Progenitor cell of endocrine pancreas (in vitro differentiated cells): ENCODE measurements at regions not wholly inside any gene's neighbourhood (a gene's known extent, or its start where the extent isn't known, plus 50 kb on each side); places are given as distances from the start of the nearest gene placed in this dataset.

Experiments
- DNase-seq: peaks from one replicate; pipeline ENCODE4 v3.0.0; 2021; ENCODE audit warnings: low spot score; ENCODE audit not compliant: unreplicated experiment
- H3K27ac Mint-ChIP-seq: 2 replicates; pipeline ENCODE4 v1.8.0; 2021; ENCODE audit warnings: mild to moderate bottlenecking, moderate library complexity, mixed read lengths
- H3K27me3 Mint-ChIP-seq: 2 replicates; pipeline ENCODE4 v1.8.0; 2021; ENCODE audit warnings: mixed read lengths
- H3K36me3 Mint-ChIP-seq: 2 replicates; pipeline ENCODE4 v1.8.0; 2022; ENCODE audit warnings: mixed read lengths; ENCODE audit not compliant: insufficient read depth
- H3K4me1 Mint-ChIP-seq: 2 replicates; pipeline ENCODE4 v1.8.0; 2021; ENCODE audit warnings: low read depth, mixed read lengths
- H3K4me3 Mint-ChIP-seq: 2 replicates; pipeline ENCODE4 v1.8.0; 2021; ENCODE audit warnings: low read depth, mild to moderate bottlenecking, moderate library complexity, mixed read lengths
- H3K9me3 Mint-ChIP-seq: 2 replicates; pipeline ENCODE4 v1.8.0; 2021; ENCODE audit warnings: low read depth, mixed read lengths
- CTCF ChIP-seq: fragments of 200-600 bp; sonication (generic); IDR thresholded peaks from one replicate; pipeline ENCODE4 v1.5.0; 2021; ENCODE audit warnings: antibody characterized with exemption, mild to moderate bottlenecking; ENCODE audit not compliant: unreplicated experiment

- no peak overlapping the region for H3K27ac Mint-ChIP-seq
- no peaks in the 10 kb centered on the region for H3K36me3 Mint-ChIP-seq
- H3K27me3 Mint-ChIP-seq = no peaks in the 10 kb centered on the region
- H3K4me3 Mint-ChIP-seq = no peak overlapping the region
- TF ChIP-seq CTCF = no peak
- peaks cover 10% of the 10 kb centered on the region for H3K9me3 Mint-ChIP-seq
- no peak for DNase-seq
- H3K4me1 Mint-ChIP-seq = peaks cover 16% of the 10 kb centered on the region
Measured at GRCh38 chr1:99587008-99587407, 58.9 kb upstream of the PALMD start.

- no peaks in the 10 kb centered on the region for H3K27me3 Mint-ChIP-seq
- H3K36me3 Mint-ChIP-seq = no peaks in the 10 kb centered on the region
- H3K9me3 Mint-ChIP-seq = peaks cover 5% of the 10 kb centered on the region
- peak overlapping the region; percentile 11 for H3K27ac Mint-ChIP-seq
- peaks cover 16% of the 10 kb centered on the region for H3K4me1 Mint-ChIP-seq
- no peak for TF ChIP-seq CTCF
- H3K4me3 Mint-ChIP-seq = no peak overlapping the region
- DNase-seq = no peak
Measured at GRCh38 chr1:99589186-99589636, 56.7 kb upstream of the PALMD start.

- Mint-ChIP-seq H3K27ac (no peak overlapping the region), H3K36me3 (no peaks in the 10 kb centered on the region), H3K27me3 (no peaks in the 10 kb centered on the region), H3K4me1 (peaks cover 16% of the 10 kb centered on the region), H3K4me3 (no peak overlapping the region), H3K9me3 (peaks cover 4% of the 10 kb centered on the region)
- TF ChIP-seq CTCF = no peak
- DNase-seq = no peak
Measured at GRCh38 chr1:99590578-99591209, 55.2 kb upstream of the PALMD start.

GRCh38 chr1:99591886-99592285 lies 54.0 kb upstream of the PALMD start:
- Mint-ChIP-seq H3K4me3 (no peak overlapping the region), H3K27ac (peak overlapping the region; percentile 2), H3K4me1 (peaks cover 16% of the 10 kb centered on the region), H3K36me3 (no peaks in the 10 kb centered on the region), H3K27me3 (no peaks in the 10 kb centered on the region), H3K9me3 (no peaks in the 10 kb centered on the region)
- no peak for DNase-seq
- no peak for TF ChIP-seq CTCF

GRCh38 chr1:99594205-99594604 lies 51.7 kb upstream of the PALMD start:
- H3K27ac Mint-ChIP-seq = no peak overlapping the region
- TF ChIP-seq CTCF = no peak
- H3K4me1 Mint-ChIP-seq = peaks cover 9% of the 10 kb centered on the region
- no peak overlapping the region for H3K4me3 Mint-ChIP-seq
- no peak for DNase-seq
- H3K9me3 Mint-ChIP-seq = no peaks in the 10 kb centered on the region
- no peaks in the 10 kb centered on the region for H3K27me3 Mint-ChIP-seq
- no peaks in the 10 kb centered on the region for H3K36me3 Mint-ChIP-seq
